H1 (cell line): ENCODE measurements at regions not wholly inside any gene's neighbourhood (a gene's known extent, or its start where the extent isn't known, plus 50 kb on each side); places are given as distances from the start of the nearest gene placed in this dataset.

ENCODE experiments used
- CEBPB ChIP-seq: IDR thresholded peaks from 2 replicates; pipeline ENCODE4 v1.6.1; 2012; ENCODE audit warnings: low read depth, low read length
- EGR1 ChIP-seq: IDR thresholded peaks from 2 replicates; pipeline ENCODE4 v1.6.1; 2011; ENCODE audit warnings: low read depth, low read length, borderline replicate concordance
- RAD21 ChIP-seq, 2 experiments: IDR thresholded peaks in 1 of 2; conservative IDR thresholded peaks in 1 of 2; 2 replicates each; pipeline ENCODE4 v1.6.1; 2011; ENCODE audit warnings: low read depth in 2 of 2, low read length in 2 of 2, improper control_type of control experiment in 1 of 2, inconsistent platforms in 1 of 2, mild to moderate bottlenecking in 1 of 2, moderate library complexity in 1 of 2

- TF ChIP-seq EGR1: no peak
- no peak for TF ChIP-seq CEBPB
- TF ChIP-seq RAD21 (IDR thresholded peaks at IDR 0.05 in 1 of 2, conservative IDR thresholded peaks at IDR 0.05 in 1 of 2; ENCODE audit: low read depth in 2 of 2, low read length in 2 of 2): no peak
- TF ChIP-seq, all 59 proteins: peak for 0
Observed at GRCh38 chr7:155962191-155962967, 150.1 kb upstream of the SHH start (continued).
